Fibroblast of the conjunctiva (primary cell): ENCODE measurements at regions not wholly inside any gene's neighbourhood (a gene's known extent, or its start where the extent isn't known, plus 50 kb on each side); places are given as distances from the start of the nearest gene placed in this dataset.
"Not testable (repeated sequence)": the region's sequence is repeated elsewhere in the genome, so short reads cannot be mapped to it uniquely, and the experiment has no call there.

ENCODE experiments used
- DNase-seq: peaks from one replicate; pipeline ENCODE4 v3.0.0-alpha.2; 2010; ENCODE audit warnings: low read depth

DNA sequence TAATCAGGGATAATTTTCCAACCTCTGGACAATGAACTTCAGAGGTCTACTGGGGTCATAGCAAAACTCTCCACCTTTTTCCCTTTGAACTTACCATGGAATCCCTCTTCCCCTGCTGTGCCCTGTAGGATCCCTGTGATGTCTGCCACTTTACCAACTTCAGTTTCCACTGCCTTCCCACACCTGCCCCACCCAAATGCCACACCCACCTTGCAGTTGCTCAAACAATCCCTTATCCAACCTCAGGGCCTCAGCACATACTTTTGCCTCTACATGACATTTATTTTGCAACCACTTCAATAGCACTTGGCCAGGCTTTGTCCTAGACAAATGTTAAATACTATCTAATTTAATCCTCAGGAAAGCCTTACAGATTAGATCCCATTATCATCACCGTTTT is 463.7 kb upstream of the WWC1 start:
- DNase-seq = no peak

DNA sequence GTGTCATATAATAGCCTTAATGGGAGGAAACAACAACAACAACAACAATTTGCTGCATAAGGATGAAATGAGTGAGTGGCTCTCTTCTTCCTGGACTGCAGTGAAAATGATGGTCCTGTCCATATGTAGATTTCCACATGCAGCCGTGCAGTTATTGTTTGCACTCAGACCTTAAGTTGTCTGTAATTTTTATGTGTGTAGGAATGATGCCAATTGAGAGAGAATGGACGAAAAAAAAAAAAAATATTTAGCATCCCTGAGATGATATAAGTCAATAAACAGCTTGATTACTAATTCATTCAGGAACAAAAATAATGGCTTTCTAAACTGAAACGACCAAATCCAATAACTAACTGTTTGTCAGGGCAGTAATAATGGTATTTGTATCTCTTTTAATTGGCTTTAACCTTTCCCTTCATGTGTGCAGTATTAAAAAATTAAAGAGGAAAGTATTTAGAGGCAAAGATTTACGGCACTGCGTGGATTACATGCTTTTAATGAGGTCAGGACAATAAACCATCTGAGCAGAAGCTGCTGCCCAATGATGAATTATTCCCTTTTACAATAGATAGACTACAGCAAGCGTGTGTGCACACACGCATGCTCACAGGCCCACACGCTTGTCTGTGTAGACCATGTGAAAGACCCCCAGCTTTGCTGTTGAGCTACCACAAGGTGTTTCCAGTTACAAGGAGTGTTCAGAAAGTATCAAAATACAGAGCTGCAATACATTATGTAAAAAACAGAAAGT is 459.5 kb upstream of the WWC1 start:
- no peak for DNase-seq

DNA sequence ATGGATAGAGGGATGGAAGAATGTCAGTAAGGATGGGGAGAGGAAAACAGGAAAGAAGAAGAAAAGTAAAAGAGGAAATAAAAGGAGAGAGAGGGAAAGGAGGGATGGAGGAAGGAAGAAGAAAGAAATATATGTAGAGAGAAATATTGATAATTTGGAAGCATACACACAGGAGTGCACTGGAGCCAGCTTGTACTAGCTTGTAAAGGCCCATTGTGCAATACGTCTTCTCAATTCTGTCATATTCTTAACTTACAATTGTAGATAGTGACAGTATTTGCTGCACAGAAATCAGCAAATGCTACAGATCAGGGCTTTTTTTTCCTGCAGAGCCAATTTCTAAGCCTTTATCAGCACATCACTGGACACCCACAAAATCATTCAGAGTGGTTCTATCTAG is 458.8 kb upstream of the WWC1 start:
- no peak for DNase-seq

DNA sequence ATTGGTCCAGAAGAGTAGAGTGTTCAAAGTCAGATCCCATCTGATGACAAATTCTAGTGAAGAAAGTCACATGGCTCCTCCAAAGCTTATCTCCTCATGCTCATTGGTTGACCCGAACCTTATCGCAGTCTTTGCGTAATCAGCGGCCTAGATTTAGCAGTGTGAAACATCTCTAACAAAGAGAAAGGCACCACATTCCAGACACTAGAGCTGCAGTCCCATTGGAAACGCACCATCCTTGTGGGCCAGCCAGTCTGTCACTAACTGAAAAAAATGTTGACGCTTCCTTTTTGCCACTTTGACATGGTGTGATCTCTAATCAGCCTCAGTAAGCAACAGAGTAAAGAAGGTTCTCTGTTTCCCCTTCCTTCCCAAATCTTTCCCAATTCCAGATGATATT is 458.0 kb upstream of the WWC1 start:
- no peak for DNase-seq

DNA sequence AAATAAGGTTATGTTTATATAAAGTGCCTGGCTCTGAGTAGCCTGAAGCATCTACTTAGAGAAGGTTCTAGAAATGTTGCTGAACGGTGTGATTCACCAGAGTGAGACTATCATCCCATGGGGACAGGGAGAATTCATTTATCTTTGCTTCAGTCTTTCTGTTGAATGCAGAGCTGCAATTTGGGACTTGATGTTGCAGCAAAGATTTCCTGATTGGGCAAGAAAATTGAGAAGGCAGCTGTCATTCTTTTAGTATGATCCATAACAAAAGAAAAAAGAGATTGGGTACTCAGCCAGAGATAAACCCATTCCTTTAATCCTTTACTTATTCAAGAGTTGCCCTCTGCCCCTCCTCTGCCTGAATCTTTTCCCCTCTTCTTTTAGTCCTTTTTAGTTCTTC is 456.3 kb upstream of the WWC1 start:
- DNase-seq = no peak

DNA sequence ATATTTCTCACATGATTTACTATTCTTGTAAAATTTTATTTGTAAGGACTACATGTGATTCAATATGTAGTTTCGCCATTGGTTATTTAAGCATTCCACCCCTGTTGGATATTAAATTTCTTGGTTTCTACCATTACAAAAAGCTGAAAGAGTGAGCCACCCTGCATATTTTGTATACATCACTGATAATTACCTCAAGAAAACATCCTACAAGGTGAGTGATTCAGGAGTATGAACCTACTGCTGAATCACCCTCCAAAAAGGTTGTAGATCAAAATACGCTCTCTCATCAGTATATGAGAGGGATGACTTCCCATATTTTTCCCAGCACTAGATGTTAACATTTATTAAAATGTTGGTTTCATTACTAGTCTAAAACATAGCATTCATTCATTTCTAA is 454.3 kb upstream of the WWC1 start:
- no peak for DNase-seq

DNA sequence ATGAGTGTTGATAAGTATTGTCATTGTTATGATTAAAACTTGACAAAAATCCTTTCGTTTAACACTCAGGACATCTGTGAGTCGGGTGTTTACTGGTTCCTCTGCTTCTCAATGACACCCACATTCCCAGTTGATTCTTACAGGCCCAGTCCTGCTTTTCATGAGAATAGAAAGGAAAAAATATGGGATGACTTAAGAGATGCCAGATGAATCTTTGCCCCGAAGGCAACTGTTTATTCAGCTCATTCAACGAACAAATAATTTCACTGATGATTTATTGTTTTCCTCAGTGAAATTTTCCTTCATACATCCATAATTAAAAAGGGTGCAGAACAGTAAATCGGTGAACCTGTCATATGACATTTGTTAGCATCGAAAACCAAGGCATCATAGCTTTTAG is 452.4 kb upstream of the WWC1 start:
- no peak for DNase-seq

DNA sequence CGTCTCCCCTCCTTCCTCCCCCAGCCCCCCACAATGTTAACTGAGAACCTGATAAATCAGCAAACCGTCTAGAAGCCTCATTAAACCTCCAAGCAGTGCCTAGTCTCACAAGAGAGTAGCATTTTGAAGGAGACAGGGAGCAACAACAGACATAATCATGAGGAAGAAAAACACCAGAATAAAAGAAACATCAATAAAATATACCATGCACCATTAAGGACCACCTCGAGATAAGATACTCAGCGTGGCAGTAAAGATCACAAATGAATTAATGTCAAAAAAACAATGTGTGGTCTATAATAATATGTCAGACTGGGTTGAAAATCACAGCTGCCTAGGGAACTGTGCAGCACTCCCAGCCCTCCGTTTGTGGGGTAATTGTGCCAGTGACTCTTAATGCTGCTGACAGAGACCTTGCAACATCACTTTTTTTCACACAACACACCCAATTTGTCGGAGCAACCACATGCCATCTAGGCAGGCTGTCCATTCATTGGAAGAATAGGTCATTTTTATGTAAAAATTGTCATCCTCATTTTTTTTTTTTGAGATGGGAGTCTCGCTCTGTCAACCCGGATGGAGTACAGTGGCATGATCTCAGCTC is 450.8 kb upstream of the WWC1 start:
- no peak for DNase-seq

DNA sequence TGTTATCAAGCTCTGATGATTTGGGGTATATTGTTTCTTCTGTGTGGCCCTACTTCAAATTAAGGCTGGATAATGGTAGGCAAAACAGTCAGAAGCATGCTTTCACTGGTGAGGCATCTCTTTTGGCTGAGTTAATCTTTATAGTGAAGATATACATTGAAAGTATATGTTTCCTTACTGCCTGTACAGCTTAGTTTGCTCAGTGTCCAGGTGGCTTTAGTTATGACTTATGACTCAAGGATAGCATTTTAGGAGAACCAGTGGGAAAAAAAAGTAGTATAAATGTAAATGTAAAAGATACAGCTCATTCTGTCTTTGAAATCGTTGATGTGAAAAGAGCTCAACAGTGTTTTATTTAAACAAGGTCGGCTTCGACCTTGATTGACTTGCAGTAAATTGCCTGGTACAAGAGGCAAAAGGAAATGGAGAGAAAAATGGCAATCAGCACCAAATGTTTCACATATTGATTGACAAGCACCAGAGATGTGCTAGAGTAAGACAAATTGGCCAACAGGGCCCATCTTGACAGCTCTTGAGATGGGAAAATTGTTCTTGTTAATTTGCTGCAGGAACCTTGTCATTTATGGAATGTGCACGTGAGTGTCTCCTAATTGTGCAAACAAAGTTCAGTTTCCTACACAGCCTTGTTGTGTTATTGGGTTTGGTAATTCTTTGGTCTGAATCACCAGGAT is 447.4 kb upstream of the WWC1 start:
- no peak for DNase-seq

DNA sequence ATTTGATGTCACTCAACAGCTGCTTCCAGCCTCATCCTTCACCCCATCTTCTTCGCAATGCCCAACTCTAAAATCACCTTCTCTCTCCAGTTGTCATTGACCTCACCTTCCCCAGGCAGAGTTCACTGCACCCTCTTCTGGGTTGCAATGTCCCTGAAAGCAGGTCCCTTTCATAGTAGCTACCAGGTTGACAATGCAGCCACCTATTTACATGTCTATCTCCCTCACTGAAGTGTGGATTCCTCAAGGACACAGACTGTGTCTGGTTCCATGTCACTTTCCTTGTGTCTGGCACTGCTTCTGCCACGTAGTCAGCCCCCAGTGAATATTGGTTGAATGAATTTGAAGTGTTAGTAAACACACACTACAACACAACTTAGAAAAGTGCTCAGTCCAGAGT is 445.5 kb upstream of the WWC1 start:
- DNase-seq = no peak

DNA sequence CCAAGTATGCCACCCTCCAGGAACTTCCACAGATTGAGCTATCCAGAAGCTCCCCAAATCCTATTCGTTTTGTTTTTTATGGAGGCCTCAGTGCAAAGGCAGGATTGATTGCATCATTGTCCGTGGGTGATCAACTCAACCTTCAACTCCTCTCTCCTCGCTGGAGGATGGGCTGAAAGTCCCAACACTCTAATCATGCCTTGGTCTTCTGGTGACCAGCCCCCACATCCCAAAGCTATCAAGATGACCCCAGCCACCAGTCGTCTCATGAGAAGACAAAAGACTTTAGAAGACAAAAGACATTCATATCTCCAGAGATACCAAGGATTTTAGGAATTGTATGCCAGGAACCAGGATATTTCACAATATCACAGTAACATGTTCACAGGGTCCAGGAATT is 441.6 kb upstream of the WWC1 start:
- DNase-seq = no peak

DNA sequence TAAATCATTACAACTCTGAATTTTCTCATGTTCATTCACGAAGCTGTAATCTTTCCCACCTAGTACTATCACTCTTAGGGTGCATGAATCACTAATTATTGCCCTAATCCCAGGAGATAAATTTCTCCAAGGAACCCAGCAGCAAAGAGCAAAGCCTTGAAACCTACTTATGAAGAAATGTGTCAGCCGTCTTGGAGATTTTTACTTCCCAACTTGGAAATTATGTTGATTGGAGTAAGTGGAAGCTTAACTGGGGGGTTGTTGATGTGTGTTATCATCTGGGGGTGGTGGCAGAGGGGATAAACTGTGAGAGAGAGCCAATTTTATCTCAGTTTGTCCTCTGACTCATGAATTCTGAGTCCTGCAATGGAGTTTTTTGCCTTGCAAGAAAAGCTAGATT is 440.5 kb upstream of the WWC1 start:
- no peak for DNase-seq

DNA sequence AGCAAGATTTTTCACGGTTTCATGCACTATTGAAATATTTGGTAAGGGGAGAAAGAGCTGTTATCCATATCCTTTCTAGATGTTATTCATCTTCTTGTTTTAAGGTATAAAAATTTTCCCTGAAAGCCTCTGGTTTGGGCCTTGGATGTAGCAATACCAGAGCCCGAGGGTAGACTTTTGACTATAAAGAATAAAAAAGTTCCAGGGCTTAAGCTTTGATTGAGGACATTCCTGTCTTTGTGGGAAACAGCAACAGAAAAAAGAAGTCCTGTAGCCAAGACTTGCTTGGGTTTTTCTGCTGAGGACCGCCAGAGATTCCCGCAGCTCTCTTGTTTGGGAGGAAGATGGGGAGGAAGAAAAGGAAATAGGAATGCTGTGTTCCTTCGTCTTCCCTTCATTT is 440.0 kb upstream of the WWC1 start:
- no peak for DNase-seq

DNA sequence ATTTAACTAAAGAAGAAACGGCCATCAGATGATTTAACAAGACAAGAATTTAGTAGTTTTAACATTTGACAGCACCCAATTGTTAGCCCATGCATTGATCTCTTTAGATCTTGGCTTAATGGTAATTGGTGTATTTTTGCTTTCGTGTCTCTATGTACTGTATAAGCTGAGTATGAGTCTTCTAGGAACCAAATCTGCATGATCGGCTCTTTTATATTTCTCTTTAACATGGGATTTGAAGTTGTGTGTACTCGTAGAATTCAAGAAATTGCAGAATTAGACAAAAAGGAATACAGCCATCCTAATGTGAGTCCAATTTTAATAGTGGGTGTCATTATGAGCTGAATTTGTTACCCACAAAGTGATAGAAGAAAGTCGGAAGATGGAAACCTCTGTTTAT is 438.9 kb upstream of the WWC1 start:
- DNase-seq = no peak

DNA sequence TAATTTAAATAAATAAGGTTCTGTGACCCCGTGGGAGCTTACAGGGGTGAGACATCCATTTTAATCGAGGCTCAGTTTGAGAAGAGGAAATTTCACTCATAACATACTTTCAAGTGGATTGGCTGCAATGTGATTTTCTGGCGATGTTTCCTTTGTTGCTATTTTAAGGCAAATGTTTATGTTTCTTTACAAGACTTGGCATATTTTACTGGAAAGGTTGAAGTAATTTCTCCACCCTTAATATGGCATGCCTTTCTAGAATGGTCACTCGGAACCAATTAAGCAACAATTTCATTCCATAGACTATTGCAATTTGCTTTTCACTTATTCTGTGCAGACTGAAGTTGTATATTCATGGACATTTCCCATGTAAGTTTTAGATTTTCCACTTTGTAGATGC is 438.0 kb upstream of the WWC1 start:
- DNase-seq = peak; percentile 5

DNA sequence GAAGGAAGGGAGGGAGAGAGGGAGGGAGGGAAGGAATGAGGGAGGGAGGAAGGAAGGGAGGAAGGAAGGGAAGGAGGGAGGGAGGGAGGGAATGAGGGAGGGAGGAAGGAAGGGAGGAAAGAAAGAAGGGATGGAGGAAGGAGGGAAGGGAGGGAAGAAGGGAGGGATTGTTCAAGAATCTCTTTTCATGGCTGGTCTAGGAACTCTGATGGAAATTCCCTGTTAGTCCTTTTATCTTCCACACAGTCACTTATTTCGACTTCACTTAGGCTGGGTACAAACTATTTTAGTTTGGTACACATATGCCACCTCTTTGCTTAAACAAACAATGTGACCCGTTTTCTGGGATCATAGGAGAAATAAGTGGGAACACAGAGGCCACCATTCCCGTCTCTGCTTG is 435.6 kb upstream of the WWC1 start:
- no peak for DNase-seq

DNA sequence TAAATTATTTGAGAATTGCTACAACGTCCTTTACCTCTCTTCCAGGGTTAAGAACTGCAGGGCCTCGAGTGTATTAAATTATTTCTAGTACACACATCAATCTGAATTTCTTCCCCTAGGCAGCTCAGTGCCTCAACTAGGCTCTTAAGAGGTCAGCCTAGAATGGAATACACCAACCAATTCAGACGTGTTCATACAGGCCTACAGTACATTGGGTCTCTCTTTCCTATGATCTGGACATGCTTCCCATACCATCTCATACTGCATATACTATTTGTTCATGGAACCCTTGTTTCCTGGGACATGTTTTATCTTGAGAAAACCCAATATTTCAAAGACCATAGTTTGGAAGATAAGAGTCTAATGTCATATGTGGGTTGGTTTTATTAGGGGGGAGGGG is 434.1 kb upstream of the WWC1 start:
- no peak for DNase-seq

DNA sequence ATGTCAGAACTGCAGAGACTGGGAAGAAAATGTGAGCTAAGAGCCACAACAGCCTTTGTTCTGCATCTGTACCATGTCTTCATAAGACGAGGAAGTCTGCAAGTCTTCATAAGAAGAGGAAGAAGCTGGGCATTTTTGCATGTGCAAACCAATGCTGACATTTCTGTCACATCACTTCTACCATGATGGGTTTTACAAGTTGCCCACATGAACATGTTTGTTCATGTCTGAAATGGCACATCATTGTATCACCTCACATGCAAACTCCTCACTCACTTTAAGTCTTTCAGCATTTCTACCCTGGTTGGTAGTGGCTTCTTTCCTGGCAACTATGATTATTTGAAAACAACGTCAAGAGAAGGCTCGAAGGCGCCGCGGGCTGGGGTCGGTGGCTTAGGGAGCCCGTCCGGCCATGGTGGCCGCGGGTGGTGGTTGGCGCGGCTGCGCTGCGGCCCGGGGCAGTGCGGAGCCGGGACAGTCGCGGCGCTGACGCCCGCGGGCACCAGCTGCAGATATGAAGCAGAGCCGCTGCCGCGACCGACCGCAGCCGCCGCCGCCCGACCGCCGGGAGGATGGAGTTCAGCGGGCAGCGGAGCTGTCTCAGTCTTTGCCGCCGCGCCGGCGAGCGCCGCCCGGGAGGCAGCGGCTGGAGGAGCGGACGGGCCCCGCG is 433.1 kb upstream of the WWC1 start:
- not testable (repeated sequence) for DNase-seq

DNA sequence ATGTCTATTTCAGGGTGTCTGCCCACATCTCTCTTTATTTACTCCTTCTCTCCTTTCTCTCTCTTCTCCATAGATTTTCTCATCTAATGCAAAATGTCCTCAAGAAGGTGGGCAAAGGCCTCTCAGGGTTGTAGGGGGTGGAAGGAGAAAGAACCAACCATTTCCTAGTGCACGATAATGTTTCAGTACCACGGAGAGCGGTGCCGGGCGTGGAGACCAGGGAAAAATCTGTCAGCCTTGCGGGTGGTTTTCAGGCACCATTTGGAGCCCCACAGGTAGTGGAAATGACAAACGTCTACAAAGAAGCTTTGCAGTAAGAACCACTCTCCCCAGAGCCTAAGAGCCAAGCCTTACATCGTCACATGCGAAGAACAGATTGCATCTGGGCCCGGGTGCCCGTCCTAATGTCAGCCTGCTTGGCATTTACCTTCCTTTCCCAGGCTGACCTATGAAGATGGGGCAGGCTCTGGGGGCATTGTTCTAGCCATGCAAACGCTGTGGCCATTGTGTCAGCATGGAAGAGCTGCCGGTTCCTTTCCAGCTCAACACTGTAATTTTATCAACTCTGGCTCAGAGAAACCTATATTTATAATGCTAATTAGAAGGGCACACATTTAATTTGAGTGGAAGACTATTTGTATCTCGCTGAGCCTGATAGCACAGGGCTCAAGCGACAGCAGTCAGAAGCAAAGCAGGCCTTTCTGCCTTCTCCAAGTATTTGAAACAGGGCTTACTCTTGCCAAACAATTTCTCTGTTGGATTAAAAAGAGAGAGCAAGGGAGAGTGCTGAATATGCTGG is 430.1 kb upstream of the WWC1 start:
- no peak for DNase-seq

DNA sequence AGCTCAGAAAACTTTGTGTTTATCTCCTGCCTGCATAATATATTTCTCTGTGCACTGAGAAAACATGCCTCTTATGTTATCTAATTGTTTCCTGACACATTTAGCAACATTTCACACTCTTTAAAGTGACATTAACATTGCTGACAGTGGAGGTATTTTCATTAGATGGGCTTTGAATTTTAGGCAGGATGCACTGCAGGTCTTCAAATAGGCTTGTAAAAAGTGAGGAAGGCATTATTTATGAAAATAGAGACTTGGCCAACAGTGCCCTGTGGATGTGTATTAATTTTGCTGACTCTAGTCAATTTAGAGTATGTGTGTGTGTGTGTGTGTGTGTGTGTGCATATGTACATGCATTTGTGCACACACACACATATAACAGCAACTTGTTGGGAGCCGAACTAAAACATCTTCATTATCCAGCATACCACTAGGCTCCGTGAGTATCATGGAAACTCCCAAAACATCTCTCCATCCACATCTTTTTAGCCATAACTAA is 429.5 kb upstream of the WWC1 start:
- no peak for DNase-seq

DNA sequence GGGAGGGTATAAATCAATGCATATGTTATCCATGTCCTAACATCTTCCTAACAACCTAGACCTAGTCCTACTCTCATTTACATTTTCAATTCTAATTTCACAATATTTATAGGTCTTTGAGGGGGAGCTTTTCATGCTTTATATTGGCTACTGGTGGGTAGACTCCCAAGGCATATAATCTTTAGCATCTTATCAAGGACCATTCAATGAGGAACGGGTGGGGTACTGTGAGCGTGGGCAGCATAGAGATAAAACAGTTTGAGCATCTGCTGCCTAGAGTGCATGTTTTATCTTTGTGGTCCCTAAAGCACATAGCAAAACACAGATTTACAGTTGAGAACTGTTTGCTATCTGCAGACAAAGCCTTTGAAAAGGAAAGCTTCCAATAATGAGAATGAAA is 427.6 kb upstream of the WWC1 start:
- no peak for DNase-seq

DNA sequence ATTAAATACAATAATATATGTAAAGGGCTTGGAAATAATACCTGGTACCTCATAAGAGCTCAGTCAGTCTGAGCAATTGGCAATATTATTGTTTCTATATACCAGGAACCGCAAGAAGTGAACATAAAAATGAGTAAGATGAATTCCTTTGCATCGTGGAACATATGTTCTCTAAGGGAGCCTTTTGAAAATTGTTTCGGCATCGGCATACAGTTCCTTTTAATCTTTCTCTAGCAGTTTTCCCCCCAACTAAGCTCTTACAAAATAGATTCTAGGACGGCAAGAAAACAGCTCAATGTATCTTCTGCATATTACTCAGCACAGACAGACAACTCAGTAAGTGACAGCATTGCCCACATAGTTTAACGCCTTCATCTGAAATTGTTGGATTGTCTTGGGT is 426.6 kb upstream of the WWC1 start:
- DNase-seq = no peak
